ENCODE measurements at regions not wholly inside any gene's neighbourhood (a gene's known extent, or its start where the extent isn't known, plus 50 kb on each side); places are given as distances from the start of the nearest gene placed in this dataset.

DNA sequence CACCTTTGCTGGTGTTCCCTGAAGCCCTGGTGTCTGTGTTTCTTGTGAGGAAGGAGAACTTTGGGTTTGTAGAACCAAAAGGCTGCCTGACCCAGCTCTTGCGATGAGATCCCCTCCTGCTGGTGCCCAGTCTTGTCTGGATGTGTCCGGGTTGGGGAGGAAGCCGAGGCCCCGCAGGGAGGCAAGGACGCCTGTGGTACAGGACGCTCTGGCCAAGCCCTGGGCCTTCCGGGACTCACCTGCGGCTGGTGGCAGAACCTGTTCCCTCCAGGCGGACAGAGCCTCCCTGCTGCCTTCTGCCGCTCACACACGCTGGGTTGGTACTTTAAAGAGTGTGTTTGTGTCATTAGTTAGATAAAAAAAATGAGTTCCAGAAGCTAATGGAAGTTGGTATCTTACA, 616.2 kb downstream of the GALR1 start:
- H3K36me3 ChIP-seq (ENCODE audit: insufficient read depth, low read length): no peaks in the 10 kb centered on the region
- no peaks in the 10 kb centered on the region for H3K4me1 ChIP-seq (ENCODE audit: insufficient read depth, low read length)
- peaks cover 6% of the 10 kb centered on the region for H3K27me3 ChIP-seq (ENCODE audit: insufficient read depth, low read length, poor library complexity)
- no peak overlapping the region for H3K27ac ChIP-seq (ENCODE audit: low read length)
- no peak for TF ChIP-seq CTCF (IDR thresholded peaks at IDR 0.05; ENCODE audit: borderline replicate concordance, extremely low read depth, low read length, poor library complexity, severe bottlenecking)
- H3K4me3 ChIP-seq (ENCODE audit: low read depth in 1 of 2, low read length in 2 of 2): no peak overlapping the region
- no peak overlapping the region for H3K9ac ChIP-seq (ENCODE audit: low read depth, low read length)
- H2AFZ ChIP-seq (ENCODE audit: low read depth, low read length): no peak overlapping the region
- H3K9me3 ChIP-seq (ENCODE audit: insufficient read depth, low read length, severe bottlenecking): no peaks in the 10 kb centered on the region
- H3K79me2 ChIP-seq (ENCODE audit: insufficient read depth, low read length): no peaks in the 10 kb centered on the region
- H3K4me2 ChIP-seq (ENCODE audit: insufficient read depth, low read length): no peak overlapping the region
- no peaks in the 10 kb centered on the region for H4K20me1 ChIP-seq (ENCODE audit: insufficient read depth, low read length)
- no peak for DNase-seq
- no peak for ATAC-seq (ENCODE audit: insufficient read depth, low read depth)

DNA sequence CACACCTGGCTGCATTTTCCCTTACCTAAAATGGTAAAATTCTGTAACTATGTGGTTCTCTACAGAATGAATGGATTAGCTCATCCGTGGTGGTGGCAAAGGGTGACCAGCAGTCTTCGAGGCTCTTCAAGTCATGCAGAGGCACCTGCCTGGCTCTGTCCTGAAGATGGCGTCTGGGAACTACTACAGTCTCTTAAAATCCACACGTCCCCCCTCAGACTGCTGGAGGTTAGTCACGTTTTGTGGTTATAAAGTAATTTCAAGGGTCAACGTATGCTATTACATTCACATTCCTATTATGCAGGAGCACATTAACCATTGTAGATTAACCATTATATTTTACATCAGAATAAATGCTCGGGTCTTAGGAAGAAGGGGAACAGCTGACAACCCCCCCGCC, 616.7 kb downstream of the GALR1 start:
- ATAC-seq (ENCODE audit: insufficient read depth, low read depth) (no peak), DNase-seq (no peak)
- H3K9ac ChIP-seq (ENCODE audit: low read depth, low read length): no peak overlapping the region
- H3K9me3 ChIP-seq (ENCODE audit: insufficient read depth, low read length, severe bottlenecking): no peaks in the 10 kb centered on the region
- no peak overlapping the region for H3K27ac ChIP-seq (ENCODE audit: low read length)
- no peak overlapping the region for H3K4me2 ChIP-seq (ENCODE audit: insufficient read depth, low read length)
- no peaks in the 10 kb centered on the region for H3K4me1 ChIP-seq (ENCODE audit: insufficient read depth, low read length)
- H3K27me3 ChIP-seq (ENCODE audit: insufficient read depth, low read length, poor library complexity): peaks cover 6% of the 10 kb centered on the region
- TF ChIP-seq CTCF (IDR thresholded peaks at IDR 0.05; ENCODE audit: borderline replicate concordance, extremely low read depth, low read length, poor library complexity, severe bottlenecking) (peak; percentile 9), EZH2 (IDR thresholded peaks at IDR 0.05; ENCODE audit: borderline replicate concordance, low read depth, low read length, severe bottlenecking) (no peak)
- no peaks in the 10 kb centered on the region for H4K20me1 ChIP-seq (ENCODE audit: insufficient read depth, low read length)
- H2AFZ ChIP-seq (ENCODE audit: low read depth, low read length): no peak overlapping the region
- no peaks in the 10 kb centered on the region for H3K36me3 ChIP-seq (ENCODE audit: insufficient read depth, low read length)
- no peaks in the 10 kb centered on the region for H3K79me2 ChIP-seq (ENCODE audit: insufficient read depth, low read length)
- no peak overlapping the region for H3K4me3 ChIP-seq (ENCODE audit: low read depth in 1 of 2, low read length in 2 of 2)

- H3K4me2 ChIP-seq (ENCODE audit: insufficient read depth, low read length): no peak overlapping the region
- H3K79me2 ChIP-seq (ENCODE audit: insufficient read depth, low read length): no peaks in the 10 kb centered on the region
- no peak for TF ChIP-seq EZH2 (IDR thresholded peaks at IDR 0.05; ENCODE audit: borderline replicate concordance, low read depth, low read length, severe bottlenecking)
- no peak for TF ChIP-seq CTCF (IDR thresholded peaks at IDR 0.05; ENCODE audit: borderline replicate concordance, extremely low read depth, low read length, poor library complexity, severe bottlenecking)
- H4K20me1 ChIP-seq (ENCODE audit: insufficient read depth, low read length): no peaks in the 10 kb centered on the region
- ATAC-seq (ENCODE audit: insufficient read depth, low read depth) (no peak), DNase-seq (no peak)
- no peaks in the 10 kb centered on the region for H3K36me3 ChIP-seq (ENCODE audit: insufficient read depth, low read length)
- peaks cover 12% of the 10 kb centered on the region for H3K27me3 ChIP-seq (ENCODE audit: insufficient read depth, low read length, poor library complexity)
- H3K4me1 ChIP-seq (ENCODE audit: insufficient read depth, low read length): no peaks in the 10 kb centered on the region
- no peak overlapping the region for H3K27ac ChIP-seq (ENCODE audit: low read length)
- no peak overlapping the region for H3K4me3 ChIP-seq (ENCODE audit: low read depth in 1 of 2, low read length in 2 of 2)
- H3K9ac ChIP-seq (ENCODE audit: low read depth, low read length): no peak overlapping the region
- H3K9me3 ChIP-seq (ENCODE audit: insufficient read depth, low read length, severe bottlenecking): no peaks in the 10 kb centered on the region
- H2AFZ ChIP-seq (ENCODE audit: low read depth, low read length): no peak overlapping the region
These were observed 620.6 kb downstream of the GALR1 start for GRCh38 chr18:77870199-77870598.

DNA sequence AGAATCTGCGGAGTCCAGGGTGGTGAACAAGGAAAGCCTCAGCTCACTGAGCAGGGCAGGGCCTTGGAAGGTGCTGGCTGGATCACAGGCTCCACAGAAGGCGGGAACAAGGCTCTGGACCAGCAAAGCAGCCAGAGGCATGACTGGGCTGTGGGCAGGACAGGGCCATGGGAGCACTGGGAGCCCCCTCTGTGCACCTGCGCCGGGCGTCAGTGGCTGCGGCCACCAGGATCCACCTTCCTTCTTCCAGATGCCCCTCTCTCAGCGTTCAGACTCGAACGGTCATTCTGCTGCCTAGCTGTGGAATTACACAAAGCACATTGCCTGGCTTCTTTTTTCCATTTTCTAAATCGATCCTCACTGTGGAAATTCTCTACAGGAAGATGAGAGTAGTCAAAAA, 621.2 kb downstream of the GALR1 start:
- Histone ChIP-seq H3K27ac (ENCODE audit: low read length) (no peak overlapping the region), H3K4me3 (ENCODE audit: low read depth in 1 of 2, low read length in 2 of 2) (no peak overlapping the region), H3K9me3 (ENCODE audit: insufficient read depth, low read length, severe bottlenecking) (no peaks in the 10 kb centered on the region), H3K9ac (ENCODE audit: low read depth, low read length) (no peak overlapping the region), H2AFZ (ENCODE audit: low read depth, low read length) (no peak overlapping the region), H3K36me3 (ENCODE audit: insufficient read depth, low read length) (no peaks in the 10 kb centered on the region), H3K27me3 (ENCODE audit: insufficient read depth, low read length, poor library complexity) (peaks cover 12% of the 10 kb centered on the region), H3K4me2 (ENCODE audit: insufficient read depth, low read length) (no peak overlapping the region), H3K4me1 (ENCODE audit: insufficient read depth, low read length) (no peaks in the 10 kb centered on the region), H4K20me1 (ENCODE audit: insufficient read depth, low read length) (no peaks in the 10 kb centered on the region), H3K79me2 (ENCODE audit: insufficient read depth, low read length) (no peaks in the 10 kb centered on the region)
- ATAC-seq (ENCODE audit: insufficient read depth, low read depth) (no peak), DNase-seq (no peak)
- TF ChIP-seq EZH2 (IDR thresholded peaks at IDR 0.05; ENCODE audit: borderline replicate concordance, low read depth, low read length, severe bottlenecking) (no peak), CTCF (IDR thresholded peaks at IDR 0.05; ENCODE audit: borderline replicate concordance, extremely low read depth, low read length, poor library complexity, severe bottlenecking) (no peak)

Data from DND-41 (cell line).